SK-N-SH treated with all-trans-retinoic acid at 6 μM for 48 hours (cell line): ENCODE measurements at regions not wholly inside any gene's neighbourhood (a gene's known extent, or its start where the extent isn't known, plus 50 kb on each side); places are given as distances from the start of the nearest gene placed in this dataset.

ENCODE experiments used
- ATAC-seq: fragments of 200-7000 bp; cut with Tn5 transposase; 3 replicates; pipeline ENCODE4 v1.9.1; 2020; ENCODE audit warnings: mild to moderate bottlenecking, moderate library complexity
- BACH2 ChIP-seq: fragments of 250-450 bp; sonication (Bioruptor Pico); IDR thresholded peaks from 2 replicates; pipeline ENCODE4 v1.9.0; 2021; ENCODE audit warnings: mild to moderate bottlenecking, borderline replicate concordance
- CSDC2 ChIP-seq: fragments of 250-450 bp; sonication (Bioruptor Pico); IDR thresholded peaks from 2 replicates; pipeline ENCODE4 v1.5.0; 2020; ENCODE audit warnings: mild to moderate bottlenecking, moderate library complexity
- ESRRG ChIP-seq: fragments of 250-450 bp; sonication (Bioruptor Pico); IDR thresholded peaks from 2 replicates; pipeline ENCODE4 v1.6.1; 2021; ENCODE audit warnings: mild to moderate bottlenecking
- GLIS3 ChIP-seq: fragments of 250-450 bp; sonication (Bioruptor Pico); IDR thresholded peaks from 2 replicates; pipeline ENCODE4 v1.5.0; 2020; ENCODE audit warnings: mild to moderate bottlenecking, moderate library complexity
- ISL1 ChIP-seq: fragments of 250-450 bp; sonication (Bioruptor Pico); IDR thresholded peaks from 2 replicates; pipeline ENCODE4 v2.1.2; 2022; ENCODE audit warnings: mild to moderate bottlenecking, moderate library complexity
- OSR1 ChIP-seq: fragments of 250-450 bp; sonication (Bioruptor Pico); IDR thresholded peaks from 2 replicates; pipeline ENCODE4 v1.8.0; 2022; ENCODE audit warnings: moderate library complexity, mild to moderate bottlenecking, inconsistent platforms
- PPARA ChIP-seq: fragments of 250-450 bp; sonication (Bioruptor Pico); IDR thresholded peaks from 2 replicates; pipeline ENCODE4 v1.5.0; 2020; ENCODE audit warnings: mild to moderate bottlenecking, borderline replicate concordance
- RARB ChIP-seq: fragments of 250-450 bp; sonication (Bioruptor Pico); IDR thresholded peaks from 2 replicates; pipeline ENCODE4 v1.8.0; 2021; ENCODE audit warnings: mild to moderate bottlenecking, moderate library complexity
- SNAI2 ChIP-seq: fragments of 250-450 bp; sonication (Bioruptor Pico); IDR thresholded peaks from 2 replicates; pipeline ENCODE4 v1.5.0; 2020; ENCODE audit warnings: mild to moderate bottlenecking, moderate library complexity
- TCF4 ChIP-seq: fragments of 250-450 bp; sonication (Bioruptor Pico); IDR thresholded peaks from 2 replicates; pipeline ENCODE4 v1.8.0; 2021; ENCODE audit warnings: mild to moderate bottlenecking, moderate library complexity, borderline replicate concordance
- TOX ChIP-seq: fragments of 250-450 bp; sonication (Bioruptor Pico); IDR thresholded peaks from 2 replicates; pipeline ENCODE4 v1.8.0; 2021; ENCODE audit warnings: mild to moderate bottlenecking, moderate library complexity, borderline replicate concordance
- ZFP3 ChIP-seq: fragments of 250-450 bp; sonication (Bioruptor Pico); IDR thresholded peaks from 2 replicates; pipeline ENCODE4 v1.5.0; 2020; ENCODE audit warnings: mild to moderate bottlenecking, moderate library complexity
- ZFP30 ChIP-seq: fragments of 450-650 bp; formaldehyde crosslinking; IDR thresholded peaks from 2 replicates; pipeline ENCODE4 v1.5.0; 2022; ENCODE audit warnings: mild to moderate bottlenecking, moderate library complexity
- ZNF565 ChIP-seq: fragments of 450-650 bp; formaldehyde crosslinking; conservative IDR thresholded peaks from 2 replicates; pipeline ENCODE4 v1.5.0; 2020; ENCODE audit warnings: low read depth, mild to moderate bottlenecking, moderate library complexity
- ZNF8 ChIP-seq: fragments of 450-650 bp; formaldehyde crosslinking; IDR thresholded peaks from 2 replicates; pipeline ENCODE4 v1.5.0; 2020; ENCODE audit warnings: mild to moderate bottlenecking, moderate library complexity
- TF ChIP-seq, protein P1 (sequence below): fragments of 250-450 bp; sonication (Bioruptor Pico); IDR thresholded peaks from 2 replicates; pipeline ENCODE4 v1.8.0; 2020; ENCODE audit warnings: mild to moderate bottlenecking, moderate library complexity, borderline replicate concordance
- TF ChIP-seq, protein P2 (sequence below): fragments of 250-450 bp; sonication (Bioruptor Pico); IDR thresholded peaks from 2 replicates; pipeline ENCODE4 v1.5.1; 2020; ENCODE audit warnings: low read depth, mild to moderate bottlenecking, moderate library complexity
- TF ChIP-seq, protein P3 (sequence below): fragments of 250-450 bp; sonication (Bioruptor Pico); IDR thresholded peaks from 2 replicates; pipeline ENCODE4 v1.5.0; 2020; ENCODE audit warnings: mild to moderate bottlenecking, moderate library complexity
- TF ChIP-seq, protein P4 (sequence below): fragments of 250-450 bp; sonication (Bioruptor Pico); IDR thresholded peaks from 2 replicates; pipeline ENCODE4 v1.8.0; 2021; ENCODE audit warnings: low read depth, mild to moderate bottlenecking, moderate library complexity, borderline replicate concordance
- TF ChIP-seq, protein P5 (sequence below): fragments of 250-450 bp; sonication (Bioruptor Pico); IDR thresholded peaks from 2 replicates; pipeline ENCODE4 v1.5.1; 2021; ENCODE audit warnings: mild to moderate bottlenecking, moderate library complexity

DNA sequence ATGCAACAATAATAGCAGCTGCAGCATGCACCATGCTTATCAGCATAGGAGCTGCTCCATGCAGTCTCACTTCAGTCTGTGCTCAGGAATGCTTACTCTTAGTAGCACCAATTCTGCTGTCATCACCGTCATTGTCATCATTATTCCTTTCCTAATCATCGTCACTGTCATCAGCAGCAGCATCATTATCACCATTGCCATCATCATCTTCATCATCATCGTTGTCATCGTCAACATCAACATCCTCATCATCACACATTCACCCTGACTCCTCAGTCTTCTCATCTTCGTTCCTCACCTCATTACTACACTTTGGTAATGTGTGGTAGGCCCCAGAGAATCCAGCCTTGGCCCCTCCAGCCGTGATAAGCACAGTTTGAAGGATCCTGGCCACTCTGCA, 545.0 kb downstream of the TNS3 start:
- TF ChIP-seq OSR1 (CRISPR knock-in tag) (no peak), GLIS3 (no peak), BACH2 (CRISPR knock-in tag) (no peak), ESRRG (CRISPR knock-in tag) (no peak), PPARA (CRISPR knock-in tag) (no peak), ZNF565 (CRISPR knock-in tag) (no peak), ZNF8 (CRISPR knock-in tag) (no peak), TCF4 (no peak), ZFP30 (no peak), ZFP3 (CRISPR knock-in tag) (no peak), TOX (CRISPR knock-in tag) (no peak)
- TF ChIP-seq, protein P1, sequence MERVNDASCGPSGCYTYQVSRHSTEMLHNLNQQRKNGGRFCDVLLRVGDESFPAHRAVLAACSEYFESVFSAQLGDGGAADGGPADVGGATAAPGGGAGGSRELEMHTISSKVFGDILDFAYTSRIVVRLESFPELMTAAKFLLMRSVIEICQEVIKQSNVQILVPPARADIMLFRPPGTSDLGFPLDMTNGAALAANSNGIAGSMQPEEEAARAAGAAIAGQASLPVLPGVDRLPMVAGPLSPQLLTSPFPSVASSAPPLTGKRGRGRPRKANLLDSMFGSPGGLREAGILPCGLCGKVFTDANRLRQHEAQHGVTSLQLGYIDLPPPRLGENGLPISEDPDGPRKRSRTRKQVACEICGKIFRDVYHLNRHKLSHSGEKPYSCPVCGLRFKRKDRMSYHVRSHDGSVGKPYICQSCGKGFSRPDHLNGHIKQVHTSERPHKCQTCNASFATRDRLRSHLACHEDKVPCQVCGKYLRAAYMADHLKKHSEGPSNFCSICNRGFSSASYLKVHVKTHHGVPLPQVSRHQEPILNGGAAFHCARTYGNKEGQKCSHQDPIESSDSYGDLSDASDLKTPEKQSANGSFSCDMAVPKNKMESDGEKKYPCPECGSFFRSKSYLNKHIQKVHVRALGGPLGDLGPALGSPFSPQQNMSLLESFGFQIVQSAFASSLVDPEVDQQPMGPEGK (CRISPR knock-in tag), result no peak
- TF ChIP-seq, protein P2, sequence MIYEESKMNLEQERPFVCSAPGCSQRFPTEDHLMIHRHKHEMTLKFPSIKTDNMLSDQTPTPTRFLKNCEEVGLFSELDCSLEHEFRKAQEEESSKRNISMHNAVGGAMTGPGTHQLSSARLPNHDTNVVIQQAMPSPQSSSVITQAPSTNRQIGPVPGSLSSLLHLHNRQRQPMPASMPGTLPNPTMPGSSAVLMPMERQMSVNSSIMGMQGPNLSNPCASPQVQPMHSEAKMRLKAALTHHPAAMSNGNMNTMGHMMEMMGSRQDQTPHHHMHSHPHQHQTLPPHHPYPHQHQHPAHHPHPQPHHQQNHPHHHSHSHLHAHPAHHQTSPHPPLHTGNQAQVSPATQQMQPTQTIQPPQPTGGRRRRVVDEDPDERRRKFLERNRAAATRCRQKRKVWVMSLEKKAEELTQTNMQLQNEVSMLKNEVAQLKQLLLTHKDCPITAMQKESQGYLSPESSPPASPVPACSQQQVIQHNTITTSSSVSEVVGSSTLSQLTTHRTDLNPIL, result no peak
- TF ChIP-seq, protein P3, sequence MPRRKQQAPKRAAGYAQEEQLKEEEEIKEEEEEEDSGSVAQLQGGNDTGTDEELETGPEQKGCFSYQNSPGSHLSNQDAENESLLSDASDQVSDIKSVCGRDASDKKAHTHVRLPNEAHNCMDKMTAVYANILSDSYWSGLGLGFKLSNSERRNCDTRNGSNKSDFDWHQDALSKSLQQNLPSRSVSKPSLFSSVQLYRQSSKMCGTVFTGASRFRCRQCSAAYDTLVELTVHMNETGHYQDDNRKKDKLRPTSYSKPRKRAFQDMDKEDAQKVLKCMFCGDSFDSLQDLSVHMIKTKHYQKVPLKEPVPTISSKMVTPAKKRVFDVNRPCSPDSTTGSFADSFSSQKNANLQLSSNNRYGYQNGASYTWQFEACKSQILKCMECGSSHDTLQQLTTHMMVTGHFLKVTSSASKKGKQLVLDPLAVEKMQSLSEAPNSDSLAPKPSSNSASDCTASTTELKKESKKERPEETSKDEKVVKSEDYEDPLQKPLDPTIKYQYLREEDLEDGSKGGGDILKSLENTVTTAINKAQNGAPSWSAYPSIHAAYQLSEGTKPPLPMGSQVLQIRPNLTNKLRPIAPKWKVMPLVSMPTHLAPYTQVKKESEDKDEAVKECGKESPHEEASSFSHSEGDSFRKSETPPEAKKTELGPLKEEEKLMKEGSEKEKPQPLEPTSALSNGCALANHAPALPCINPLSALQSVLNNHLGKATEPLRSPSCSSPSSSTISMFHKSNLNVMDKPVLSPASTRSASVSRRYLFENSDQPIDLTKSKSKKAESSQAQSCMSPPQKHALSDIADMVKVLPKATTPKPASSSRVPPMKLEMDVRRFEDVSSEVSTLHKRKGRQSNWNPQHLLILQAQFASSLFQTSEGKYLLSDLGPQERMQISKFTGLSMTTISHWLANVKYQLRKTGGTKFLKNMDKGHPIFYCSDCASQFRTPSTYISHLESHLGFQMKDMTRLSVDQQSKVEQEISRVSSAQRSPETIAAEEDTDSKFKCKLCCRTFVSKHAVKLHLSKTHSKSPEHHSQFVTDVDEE (CRISPR knock-in tag), result no peak
- TF ChIP-seq, protein P4, sequence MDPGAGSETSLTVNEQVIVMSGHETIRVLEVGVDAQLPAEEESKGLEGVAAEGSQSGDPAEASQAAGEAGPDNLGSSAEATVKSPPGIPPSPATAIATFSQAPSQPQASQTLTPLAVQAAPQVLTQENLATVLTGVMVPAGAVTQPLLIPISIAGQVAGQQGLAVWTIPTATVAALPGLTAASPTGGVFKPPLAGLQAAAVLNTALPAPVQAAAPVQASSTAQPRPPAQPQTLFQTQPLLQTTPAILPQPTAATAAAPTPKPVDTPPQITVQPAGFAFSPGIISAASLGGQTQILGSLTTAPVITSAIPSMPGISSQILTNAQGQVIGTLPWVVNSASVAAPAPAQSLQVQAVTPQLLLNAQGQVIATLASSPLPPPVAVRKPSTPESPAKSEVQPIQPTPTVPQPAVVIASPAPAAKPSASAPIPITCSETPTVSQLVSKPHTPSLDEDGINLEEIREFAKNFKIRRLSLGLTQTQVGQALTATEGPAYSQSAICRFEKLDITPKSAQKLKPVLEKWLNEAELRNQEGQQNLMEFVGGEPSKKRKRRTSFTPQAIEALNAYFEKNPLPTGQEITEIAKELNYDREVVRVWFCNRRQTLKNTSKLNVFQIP, result no peak

DNA sequence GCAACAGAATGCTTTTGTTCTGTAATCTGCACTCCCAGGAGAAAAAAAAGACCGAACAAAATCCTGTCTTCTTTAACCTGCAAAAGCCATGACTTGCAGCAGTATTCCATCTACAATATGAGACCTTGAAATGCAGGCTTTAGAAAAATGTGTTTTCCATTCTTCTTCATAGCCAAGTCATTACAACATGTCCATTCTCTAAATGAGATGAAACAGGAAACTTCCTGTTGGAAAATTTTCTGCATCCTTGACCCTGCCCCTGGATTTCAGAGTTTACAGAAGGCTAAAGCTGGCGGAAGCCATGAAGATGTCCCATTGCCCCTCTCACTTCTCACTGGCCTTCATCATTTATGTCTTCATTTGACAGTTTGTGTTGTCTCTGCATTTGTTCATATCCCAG, 546.4 kb downstream of the TNS3 start:
- ATAC-seq, result no peak
- no peak for TF ChIP-seq ZFP3 (CRISPR knock-in tag)
- TF ChIP-seq CSDC2 (CRISPR knock-in tag), result no peak
- no peak for TF ChIP-seq RARB (CRISPR knock-in tag)
- TF ChIP-seq, protein P5, sequence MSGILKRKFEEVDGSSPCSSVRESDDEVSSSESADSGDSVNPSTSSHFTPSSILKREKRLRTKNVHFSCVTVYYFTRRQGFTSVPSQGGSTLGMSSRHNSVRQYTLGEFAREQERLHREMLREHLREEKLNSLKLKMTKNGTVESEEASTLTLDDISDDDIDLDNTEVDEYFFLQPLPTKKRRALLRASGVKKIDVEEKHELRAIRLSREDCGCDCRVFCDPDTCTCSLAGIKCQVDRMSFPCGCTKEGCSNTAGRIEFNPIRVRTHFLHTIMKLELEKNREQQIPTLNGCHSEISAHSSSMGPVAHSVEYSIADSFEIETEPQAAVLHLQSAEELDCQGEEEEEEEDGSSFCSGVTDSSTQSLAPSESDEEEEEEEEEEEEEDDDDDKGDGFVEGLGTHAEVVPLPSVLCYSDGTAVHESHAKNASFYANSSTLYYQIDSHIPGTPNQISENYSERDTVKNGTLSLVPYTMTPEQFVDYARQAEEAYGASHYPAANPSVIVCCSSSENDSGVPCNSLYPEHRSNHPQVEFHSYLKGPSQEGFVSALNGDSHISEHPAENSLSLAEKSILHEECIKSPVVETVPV, result no peak
- TF ChIP-seq PPARA (CRISPR knock-in tag), result no peak
- TF ChIP-seq BACH2 (CRISPR knock-in tag), result no peak
- no peak for TF ChIP-seq TCF4
- no peak for TF ChIP-seq GLIS3
- no peak for TF ChIP-seq ISL1
- TF ChIP-seq, protein P2, result no peak
- TF ChIP-seq, protein P1 (CRISPR knock-in tag), result no peak
- TF ChIP-seq, protein P4, result no peak
- no peak for TF ChIP-seq ZNF8 (CRISPR knock-in tag)
- no peak for TF ChIP-seq OSR1 (CRISPR knock-in tag)
- TF ChIP-seq ESRRG (CRISPR knock-in tag), result no peak
- no peak for TF ChIP-seq SNAI2 (CRISPR knock-in tag)
- TF ChIP-seq ZFP30, result no peak

More for the DNA sequence above, 545.0 kb downstream of the TNS3 start:
- no peak for ATAC-seq
